DMS53 treated with DMSO at 0.1 percent for 48 hours (cell line): ENCODE measurements at regions not wholly inside any gene's neighbourhood (a gene's known extent, or its start where the extent isn't known, plus 50 kb on each side); places are given as distances from the start of the nearest gene placed in this dataset.
"Not testable (repeated sequence)": the region's sequence is repeated elsewhere in the genome, so short reads cannot be mapped to it uniquely, and the experiment has no call there.

Source experiments
- DNase-seq: peaks from one replicate; lab custom pipeline; 2025; ENCODE audit not compliant: unreplicated experiment; lab: John Stamatoyannopoulos, UW

DNA sequence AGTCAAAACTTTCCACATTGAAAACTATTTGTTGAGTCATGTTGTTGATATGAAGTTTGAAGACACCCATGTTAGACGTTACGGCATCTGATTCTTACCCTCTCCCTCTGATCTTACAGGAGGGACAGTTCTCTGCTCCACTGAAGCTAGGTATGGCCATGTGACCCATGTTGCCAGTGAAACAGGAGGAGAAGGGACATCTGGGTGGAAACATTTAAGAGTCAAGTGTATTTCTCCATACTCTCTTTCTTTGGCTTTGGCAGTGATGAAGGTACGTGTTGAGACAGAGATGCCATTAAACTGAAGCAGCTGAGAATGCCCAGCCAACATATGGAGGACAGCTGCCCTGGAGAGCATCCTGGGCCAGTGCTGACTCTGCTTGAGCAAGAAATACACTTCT, 198.4 kb upstream of the PTGFR start:
- no peak for DNase-seq

DNA sequence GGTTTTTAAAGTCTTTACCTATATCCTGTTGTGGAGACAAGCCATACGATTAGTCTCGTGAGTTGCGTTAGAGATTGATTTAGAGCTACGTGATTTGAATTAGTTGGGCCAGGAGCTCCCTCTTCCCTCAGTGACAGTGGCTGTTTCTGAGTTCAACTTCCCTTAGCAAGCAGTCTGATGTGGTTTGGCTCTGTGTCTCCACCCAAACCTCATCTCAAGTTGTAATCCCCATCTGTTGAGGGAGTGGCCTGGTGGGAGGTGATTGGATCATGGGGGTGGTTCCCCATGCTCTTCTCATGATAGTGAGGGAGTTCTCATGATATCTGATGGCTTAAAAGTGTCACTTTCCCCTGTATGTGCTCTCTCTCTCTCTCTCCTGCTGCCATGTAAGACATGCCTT, 192.9 kb upstream of the PTGFR start:
- DNase-seq: no peak

DNA sequence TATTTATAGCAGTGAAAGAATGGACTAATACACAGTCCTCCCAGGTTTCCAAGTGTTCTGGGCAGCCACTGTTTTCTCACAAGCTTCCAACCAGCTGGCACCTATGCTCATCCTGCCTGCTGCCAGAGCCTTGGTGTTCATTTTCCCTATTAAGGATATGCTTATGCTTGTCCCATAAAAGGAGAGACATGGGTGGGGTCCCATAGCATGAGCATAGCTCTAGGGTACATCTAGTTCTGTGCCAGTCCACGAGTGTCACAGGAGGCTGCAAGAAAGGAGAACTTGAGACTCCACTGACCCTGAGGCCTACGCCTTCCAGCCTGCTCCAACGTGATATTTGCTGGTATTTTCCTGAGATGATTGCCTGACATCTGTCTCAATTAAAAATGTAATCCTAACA, 192.4 kb upstream of the PTGFR start:
- no peak for DNase-seq

DNA sequence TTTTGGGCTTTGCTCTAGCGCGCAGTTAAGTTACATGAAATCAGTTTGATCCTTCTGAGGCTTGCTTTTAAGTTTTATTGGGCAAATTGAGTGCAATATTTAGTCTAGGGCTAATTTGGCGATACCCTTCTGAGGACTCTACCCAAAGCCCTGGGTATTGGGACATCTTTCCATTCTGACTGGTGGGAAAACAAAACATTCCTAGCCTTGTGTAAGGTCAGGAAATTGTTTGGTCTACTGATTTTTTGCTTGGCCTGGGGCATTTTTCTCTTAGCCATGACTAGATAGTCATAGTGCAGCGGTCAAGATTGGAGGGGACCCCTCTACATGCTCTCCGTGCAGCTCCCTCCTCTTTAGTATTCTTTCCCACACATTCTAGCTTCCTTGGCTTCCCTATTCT, 189.6 kb upstream of the PTGFR start:
- no peak for DNase-seq

DNA sequence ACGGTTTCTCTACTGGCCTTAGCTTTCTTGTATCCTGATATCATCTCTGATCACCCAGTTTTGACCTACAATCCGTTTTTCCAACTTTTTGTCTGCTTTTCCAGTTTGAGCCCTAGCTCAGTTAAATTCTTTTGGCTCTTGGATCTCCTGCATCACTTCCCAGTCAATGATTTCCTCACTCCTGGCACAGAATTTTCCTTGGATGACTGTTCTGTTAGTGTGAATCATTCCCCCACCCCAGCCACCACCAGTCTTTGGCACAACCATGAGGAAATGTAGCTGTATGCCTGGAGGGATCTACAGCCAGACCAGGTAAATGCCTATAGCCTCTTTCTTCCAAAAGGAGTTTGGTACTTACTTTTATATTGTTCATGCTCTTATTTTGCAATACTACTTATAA, 187.2 kb upstream of the PTGFR start:
- DNase-seq: no peak

DNA sequence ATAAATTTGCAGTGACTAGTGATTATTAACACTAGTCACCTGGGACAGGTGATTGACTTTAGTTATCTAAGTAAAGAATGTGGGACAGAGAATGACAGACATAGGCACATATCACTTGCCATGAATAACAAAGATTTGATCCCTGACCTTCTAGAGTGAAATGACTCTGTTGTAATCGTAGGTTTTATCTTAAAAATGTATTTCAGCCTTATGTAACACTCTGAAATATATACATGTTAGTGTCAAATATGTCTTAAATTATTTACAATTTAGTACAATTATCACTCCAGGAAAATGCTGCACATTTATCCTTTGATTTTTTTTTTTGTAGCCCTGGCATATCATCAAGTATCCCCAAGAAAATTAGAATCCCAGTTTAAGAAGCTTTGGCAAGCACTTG, 186.4 kb upstream of the PTGFR start:
- no peak for DNase-seq

DNA sequence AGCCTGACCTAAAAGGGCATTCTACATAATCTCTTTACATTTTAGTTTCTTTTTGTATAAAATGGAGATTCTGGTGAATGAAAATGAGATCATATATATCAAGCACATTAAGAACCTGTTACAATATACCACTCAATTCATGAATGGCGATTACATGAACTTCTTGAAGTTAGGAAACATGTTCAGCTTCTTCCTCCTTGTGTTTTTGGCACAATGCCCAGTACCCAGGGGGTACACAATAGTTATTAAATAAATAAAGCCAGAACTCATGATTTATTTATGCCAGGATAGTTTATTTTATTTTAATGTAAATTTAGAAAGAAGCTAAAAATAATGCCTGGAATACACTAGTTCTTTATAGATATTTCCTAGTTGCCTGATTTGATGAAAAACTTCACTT, 186.0 kb upstream of the PTGFR start:
- DNase-seq: no peak

DNA sequence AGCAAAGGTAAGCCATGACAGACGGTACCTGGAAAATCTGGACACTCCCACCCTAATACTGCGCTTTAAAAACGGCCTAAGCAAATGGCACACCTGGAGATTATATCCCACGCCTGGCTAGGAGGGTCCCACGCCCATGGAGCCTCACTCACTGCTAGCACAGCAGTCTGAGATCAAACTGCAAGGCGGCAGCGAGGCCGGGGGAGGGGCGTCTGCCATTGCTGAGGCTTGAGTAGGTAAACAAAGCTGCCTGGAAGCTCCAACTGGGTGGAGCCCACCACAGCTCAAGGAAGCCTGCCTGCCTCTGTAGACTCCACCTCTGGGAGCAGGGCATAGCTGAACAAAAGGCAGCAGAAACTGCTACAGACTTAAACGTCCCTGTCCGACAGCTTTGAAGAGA, 180.5 kb upstream of the PTGFR start:
- not testable (repeated sequence) for DNase-seq

DNA sequence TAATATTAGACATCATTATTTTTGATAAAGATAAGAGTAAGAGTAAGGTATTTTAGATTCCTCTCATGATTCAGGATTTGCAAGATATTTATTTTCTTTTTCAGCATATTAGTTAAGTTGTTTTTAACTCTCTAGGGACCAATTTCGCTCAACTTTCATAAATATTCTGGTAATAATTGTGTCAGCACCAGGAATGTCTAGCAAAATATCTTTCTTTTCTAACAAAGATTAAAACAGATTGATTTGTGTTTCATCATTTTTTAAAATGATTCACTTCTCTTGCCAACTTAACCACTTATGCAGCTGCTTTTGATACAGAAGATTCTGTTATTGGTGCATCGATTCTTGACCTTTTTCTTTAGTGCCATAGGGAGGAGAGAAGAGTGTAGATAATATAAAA, 172.8 kb upstream of the PTGFR start:
- no peak for DNase-seq

DNA sequence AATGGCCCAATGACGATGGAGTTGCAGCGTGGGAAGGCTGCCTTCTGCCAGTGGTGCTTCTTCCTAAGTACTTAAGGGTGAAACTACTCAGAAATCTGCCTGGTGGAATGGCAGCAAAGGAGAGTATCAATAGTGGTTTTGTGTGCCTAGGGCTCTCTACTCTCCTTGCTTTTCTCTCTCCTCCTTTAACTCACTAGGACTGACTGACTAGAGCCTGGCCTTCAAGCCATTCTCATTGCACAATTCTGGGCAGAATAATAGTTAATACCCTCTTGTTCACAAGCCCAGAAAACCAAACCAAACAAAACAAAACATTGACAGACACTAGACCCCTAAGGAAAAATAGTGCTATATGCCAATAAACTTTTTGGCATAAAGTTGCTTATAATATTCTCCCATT, 171.2 kb upstream of the PTGFR start:
- DNase-seq: no peak

DNA sequence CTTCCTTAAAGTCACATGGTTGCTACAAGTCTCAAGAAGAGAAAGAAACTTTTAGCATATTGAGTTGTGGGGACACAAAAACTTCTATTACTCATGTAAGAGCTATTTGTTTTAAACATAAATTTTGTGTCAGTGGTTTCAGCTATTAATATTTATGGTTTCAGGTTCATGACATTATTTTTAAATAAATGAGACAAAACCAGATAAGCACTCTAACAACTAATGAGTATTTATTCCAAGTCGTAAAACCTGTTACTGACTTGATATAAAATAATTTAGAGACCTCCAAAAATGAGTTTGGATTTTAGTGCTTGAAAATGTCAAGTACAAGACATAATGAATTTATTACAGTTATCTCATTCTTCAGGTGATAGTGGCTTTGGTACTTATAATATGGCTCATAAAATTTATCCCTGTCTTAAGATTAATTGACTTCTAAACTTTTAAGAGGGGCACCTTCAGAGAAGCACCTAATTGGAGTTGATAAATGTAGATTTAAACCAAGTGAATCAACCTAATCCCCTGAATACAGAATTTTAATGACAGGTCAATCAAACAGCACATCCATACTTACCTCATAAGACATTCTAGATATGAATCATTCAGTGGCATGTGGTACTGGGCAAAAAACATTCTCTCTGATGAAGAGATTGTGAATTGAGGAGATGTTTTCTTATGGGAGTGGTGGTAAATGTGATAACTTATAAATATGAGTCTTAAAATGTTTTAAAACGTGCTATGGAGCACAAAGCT, 167.7 kb upstream of the PTGFR start:
- DNase-seq: no peak

DNA sequence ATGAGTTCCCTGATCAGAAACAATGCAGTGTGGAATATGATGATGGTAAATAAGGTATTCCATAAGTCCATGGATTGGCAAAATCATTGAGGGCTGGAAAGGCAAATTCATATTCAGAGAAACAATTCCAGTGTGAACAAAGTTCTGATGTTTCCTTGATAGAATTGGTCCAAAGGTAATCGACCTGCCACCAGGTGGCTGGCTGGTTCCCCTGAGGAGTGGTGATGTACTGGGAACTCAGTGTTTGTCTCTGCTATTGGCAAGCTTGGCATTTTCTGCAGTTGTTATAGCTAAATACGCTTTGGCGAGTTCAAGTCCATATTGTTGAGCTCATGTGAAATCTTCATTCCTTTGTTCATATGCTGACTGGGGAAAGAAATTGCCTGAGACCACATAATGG, 165.5 kb upstream of the PTGFR start:
- DNase-seq: no peak

DNA sequence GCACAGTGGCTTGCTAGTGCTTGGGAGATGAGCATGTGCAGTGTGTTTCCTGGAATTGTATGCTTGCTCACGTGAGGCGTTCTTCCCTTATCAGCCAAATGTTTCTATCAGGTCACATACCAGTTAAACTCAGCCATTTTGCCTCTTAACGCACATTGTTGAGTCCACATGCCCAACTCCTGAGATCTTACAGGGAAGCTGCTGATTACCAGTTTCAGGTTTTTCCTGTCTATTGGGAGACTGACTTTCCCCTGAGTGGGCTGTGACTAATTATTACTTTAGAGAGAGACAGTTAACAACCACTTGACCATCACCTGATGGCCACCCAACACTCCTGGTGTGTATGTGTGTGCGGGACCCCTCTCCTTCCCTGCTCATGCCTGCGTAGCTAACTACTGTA, 161.3 kb upstream of the PTGFR start:
- DNase-seq: no peak

DNA sequence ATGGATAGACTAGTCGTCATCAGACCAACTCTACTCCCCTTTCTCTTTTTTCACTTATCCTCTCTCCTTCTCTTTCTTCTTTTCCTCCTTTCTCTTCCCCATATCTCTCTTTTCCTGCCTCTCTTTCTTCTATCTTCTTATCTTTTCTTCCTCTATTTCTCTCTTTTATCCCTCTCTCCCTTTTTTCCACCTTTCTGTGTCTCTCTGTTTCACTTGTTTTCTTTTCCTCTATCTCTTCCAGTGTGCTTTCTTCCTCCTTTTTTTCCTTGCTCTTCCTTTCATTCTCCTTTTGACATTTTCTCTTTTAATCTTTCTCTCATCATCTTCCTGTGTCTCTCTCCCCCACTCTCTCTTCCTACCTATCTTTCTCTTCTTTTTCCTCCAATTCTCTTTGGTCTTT, 159.0 kb upstream of the PTGFR start:
- no peak for DNase-seq

DNA sequence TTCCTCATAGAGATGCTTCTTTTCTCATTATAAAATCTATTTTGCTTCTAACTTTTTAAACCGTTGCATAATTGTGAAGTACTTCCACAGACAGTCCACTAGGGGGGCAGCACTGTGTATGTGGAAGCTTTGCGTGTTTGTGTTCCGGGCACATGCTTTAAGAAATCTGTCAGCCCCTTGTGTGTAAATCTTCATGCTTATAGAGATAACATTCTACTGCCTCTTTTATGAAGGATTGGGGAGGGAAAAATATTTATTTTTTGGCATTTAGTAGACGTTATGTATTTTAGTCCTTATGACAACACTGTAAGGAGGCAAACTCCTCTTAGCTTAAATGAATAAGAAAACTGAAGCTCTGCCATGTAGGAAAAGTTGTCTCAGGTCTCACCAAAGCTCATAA, 157.3 kb upstream of the PTGFR start:
- peak; percentile 28 for DNase-seq

DNA sequence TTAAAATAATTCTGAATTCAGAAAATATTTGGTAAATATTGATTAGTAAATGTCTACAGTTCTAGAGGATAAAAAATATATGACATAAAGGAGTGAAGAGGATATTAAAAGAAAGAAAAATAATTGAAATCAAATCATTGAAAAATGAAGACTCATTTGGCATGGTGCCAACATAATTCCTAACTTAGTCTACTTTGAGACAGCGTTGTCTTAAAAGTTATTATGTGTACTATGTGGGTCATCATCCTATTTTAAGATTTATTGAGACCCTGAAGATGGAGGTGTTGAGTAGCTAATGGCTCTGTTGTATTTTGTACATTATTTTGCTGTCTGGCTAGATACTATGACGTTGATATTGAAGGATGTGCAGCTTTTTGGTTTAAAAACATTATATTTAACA, 156.7 kb upstream of the PTGFR start:
- no peak for DNase-seq

DNA sequence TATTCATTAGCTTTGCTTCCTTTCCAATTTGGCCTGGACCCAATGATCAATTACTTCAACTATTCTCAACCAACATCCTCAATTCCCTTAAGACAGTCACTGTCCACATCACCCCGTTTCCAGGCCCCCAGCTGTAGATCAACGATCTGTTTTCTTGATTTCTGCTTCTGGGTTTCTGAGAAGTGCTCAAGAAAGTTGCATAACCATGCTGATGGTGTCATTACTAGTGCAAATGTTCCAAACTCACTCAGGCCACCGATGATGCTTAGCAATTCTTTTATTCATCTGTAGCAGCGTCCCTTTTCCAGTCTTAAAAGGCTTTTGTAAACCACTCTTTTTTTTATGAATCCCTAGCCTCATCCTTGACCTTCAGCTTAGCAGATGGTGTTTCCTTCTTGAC, 155.8 kb upstream of the PTGFR start:
- DNase-seq: no peak

DNA sequence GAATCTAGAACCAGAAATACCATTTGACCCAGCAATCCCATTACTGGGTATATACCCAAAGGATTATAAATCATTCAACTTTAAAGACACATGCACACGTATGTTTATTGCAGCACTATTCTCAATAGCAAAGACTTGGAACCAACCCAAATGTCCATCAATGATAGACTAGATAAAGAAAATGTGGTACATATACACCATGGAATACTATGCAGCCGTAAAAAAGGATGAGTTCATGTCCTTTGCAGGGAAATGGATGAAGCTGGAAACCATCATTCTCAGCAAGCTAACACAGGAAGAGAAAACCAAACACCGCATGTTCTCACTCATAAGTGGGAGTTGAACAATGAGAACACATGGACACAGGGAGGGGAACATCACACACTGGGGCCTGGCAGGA, 154.0 kb upstream of the PTGFR start:
- DNase-seq: not testable (repeated sequence)

DNA sequence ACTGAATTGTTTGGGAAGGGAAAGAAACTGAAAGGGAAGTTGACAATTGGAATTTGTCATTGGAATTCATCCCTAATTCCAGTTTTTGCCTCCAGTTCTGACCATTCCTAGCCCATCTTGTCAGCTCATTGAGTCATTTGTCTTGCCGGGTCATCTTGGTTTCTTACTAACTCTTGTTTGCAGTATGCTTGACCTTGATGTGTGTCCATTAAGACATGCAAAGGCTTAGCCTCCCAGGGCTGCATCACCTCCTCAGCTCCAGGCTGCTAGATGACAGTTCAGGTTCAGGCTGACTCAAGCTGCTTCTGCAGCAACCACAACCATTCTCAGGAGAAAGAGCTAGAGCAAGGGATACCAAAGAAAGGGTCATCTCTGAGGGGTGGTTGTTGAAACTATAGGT, 151.3 kb upstream of the PTGFR start:
- no peak for DNase-seq

DNA sequence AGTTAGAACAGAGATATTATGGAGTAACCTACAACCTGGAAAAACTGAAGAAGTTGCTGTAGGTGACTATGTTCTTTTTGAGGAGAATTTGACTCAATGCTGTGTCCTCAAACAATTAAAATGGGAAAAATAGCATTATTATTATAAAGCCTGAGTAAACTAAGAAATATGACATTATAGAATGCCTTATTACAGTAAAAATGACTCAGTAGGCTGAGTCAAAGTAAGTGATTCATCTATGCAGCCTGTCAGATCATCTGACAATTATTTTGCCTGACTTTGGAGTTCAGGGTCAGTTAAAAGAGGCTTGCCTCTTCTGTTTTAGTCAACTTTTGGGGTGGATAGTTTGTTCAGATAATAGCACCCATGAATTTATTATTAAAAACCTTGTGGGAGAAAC, 150.8 kb upstream of the PTGFR start:
- DNase-seq: no peak

DNA sequence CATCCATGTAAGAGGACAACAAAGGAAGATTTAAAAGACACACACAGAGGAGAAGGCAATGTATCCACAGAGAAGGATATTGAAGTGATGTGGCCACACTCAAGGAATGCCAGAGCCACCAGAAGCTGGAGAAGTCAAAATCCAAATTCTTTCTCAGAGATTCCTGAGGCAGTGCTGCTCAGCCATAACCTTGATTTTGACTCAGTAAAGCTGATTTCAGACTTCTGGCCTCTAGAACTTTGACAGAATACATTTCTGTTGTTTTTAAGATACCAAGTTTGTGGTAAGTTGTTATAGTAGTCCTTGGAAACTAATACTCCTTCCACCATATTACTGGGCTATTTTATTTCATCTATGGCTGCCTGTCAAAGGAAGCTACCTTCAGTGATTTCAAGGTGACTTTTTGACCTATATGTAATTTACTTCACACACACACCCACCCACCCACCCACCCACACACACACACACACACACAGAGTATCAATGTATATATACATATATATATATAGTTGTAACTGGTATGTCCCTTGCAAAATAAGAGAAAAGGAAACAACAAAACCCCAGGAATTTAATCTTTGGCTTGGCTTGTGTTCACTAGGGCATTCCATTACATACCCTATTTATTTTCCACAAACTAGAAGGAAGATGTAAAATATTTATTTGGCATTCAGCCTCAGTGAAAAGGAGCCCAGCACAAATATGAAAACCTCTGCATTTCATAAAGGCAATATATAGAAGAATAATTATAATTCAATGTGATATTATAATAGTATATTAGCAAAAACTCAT, 142.1 kb upstream of the PTGFR start:
- no peak for DNase-seq

DNA sequence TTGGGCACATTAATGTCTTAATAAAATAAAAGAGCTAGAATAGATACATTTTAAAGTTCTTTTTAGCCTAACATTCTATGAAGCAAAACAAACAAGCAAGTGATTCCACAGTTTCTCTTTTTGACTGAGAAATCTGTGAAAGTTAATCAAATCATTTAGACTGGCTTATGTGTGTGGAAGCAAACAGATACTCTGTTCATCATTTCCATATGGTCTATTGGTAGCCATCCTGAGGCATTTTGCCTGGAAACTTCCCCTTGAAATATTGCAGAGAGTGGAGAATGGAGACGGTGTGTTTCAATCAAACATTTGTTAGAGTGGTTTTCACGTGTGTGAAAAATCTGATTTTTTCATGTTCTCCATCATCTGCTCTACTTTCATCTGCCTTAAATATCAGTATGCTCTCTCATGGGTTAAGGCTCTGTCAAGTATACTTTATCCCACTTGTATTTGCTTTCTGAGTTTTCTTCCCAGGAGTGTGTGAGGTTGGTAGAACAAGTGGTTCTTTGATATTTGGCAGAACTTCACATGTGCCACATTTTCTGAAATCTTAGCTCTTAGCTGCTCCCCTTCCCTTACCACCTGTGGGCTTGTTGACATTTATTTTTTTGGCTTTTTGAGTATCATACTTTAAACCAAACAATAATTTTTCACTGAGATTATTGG, 139.1 kb upstream of the PTGFR start:
- no peak for DNase-seq
